A673 (cell line): ENCODE measurements at regions not wholly inside any gene's neighbourhood (a gene's known extent, or its start where the extent isn't known, plus 50 kb on each side); places are given as distances from the start of the nearest gene placed in this dataset.

Experiments used
- CTCF ChIP-seq: fragments of 300-800, 200-600 bp; sonication (generic); conservative IDR thresholded peaks from 2 replicates; pipeline ENCODE4 v1.5.1; 2017; ENCODE audit warnings: low read depth, mild to moderate bottlenecking, antibody characterized with exemption, low read length, moderate library complexity, mixed read lengths
- EZH2 ChIP-seq: fragments of 200-600 bp; sonication (generic); IDR thresholded peaks from 2 replicates; pipeline ENCODE4 v1.6.1; 2017; ENCODE audit warnings: borderline replicate concordance, low read depth, mild to moderate bottlenecking, mixed read lengths, antibody characterized with exemption, low read length; ENCODE audit not compliant: poor library complexity, severe bottlenecking

GRCh38 chr5:167167191-167167795, 1124.2 kb upstream of the WWC1 start:
- TF ChIP-seq CTCF (no peak), EZH2 (no peak)
